HG02885 (cell line): ENCODE measurements at regions not wholly inside any gene's neighbourhood (a gene's known extent, or its start where the extent isn't known, plus 50 kb on each side); places are given as distances from the start of the nearest gene placed in this dataset.

Experiments used
- ATAC-seq: cut with Tn5 transposase; IDR thresholded peaks from one replicate; pipeline ENCODE4 v1.9.1; 2021; ENCODE audit warnings: mild to moderate bottlenecking; ENCODE audit not compliant: unreplicated experiment, poor library complexity

- no peak for ATAC-seq
These were observed 143.8 kb upstream of the ARID2 start for GRCh38 chr12:45585522-45586230.

GRCh38 chr12:45586486-45586885, 143.0 kb upstream of the ARID2 start:
- no peak for ATAC-seq

- no peak for ATAC-seq
These were observed 142.5 kb upstream of the ARID2 start for GRCh38 chr12:45587012-45587411.

GRCh38 chr12:45587877-45588533, 141.5 kb upstream of the ARID2 start:
- ATAC-seq, result no peak

- ATAC-seq, result no peak
These were observed 138.9 kb upstream of the ARID2 start for GRCh38 chr12:45590646-45591045.

- no peak for ATAC-seq
These were observed 137.9 kb upstream of the ARID2 start for GRCh38 chr12:45591635-45592034.

GRCh38 chr12:45596366-45596765, 133.1 kb upstream of the ARID2 start:
- ATAC-seq, result no peak

GRCh38 chr12:45598336-45598735, 131.2 kb upstream of the ARID2 start:
- ATAC-seq, result no peak

GRCh38 chr12:45598761-45599160, 130.7 kb upstream of the ARID2 start:
- no peak for ATAC-seq

- ATAC-seq, result no peak
These were observed 130.3 kb upstream of the ARID2 start for GRCh38 chr12:45599196-45599595.

- no peak for ATAC-seq
These were observed 128.1 kb upstream of the ARID2 start for GRCh38 chr12:45601390-45601789.

- no peak for ATAC-seq
These were observed 127.6 kb upstream of the ARID2 start for GRCh38 chr12:45601888-45602287.

- ATAC-seq, result no peak
These were observed 123.9 kb upstream of the ARID2 start for GRCh38 chr12:45605624-45606023.

- ATAC-seq, result no peak
These were observed 118.4 kb upstream of the ARID2 start for GRCh38 chr12:45611061-45611460.

- ATAC-seq, result no peak
These were observed 118.0 kb upstream of the ARID2 start for GRCh38 chr12:45611495-45611894.

- ATAC-seq, result no peak
These were observed 117.3 kb upstream of the ARID2 start for GRCh38 chr12:45612044-45612794.

- ATAC-seq, result no peak
These were observed 116.2 kb upstream of the ARID2 start for GRCh38 chr12:45613296-45613695.

- ATAC-seq, result no peak
These were observed 115.7 kb upstream of the ARID2 start for GRCh38 chr12:45613855-45614254.

- ATAC-seq, result no peak
These were observed 114.2 kb upstream of the ARID2 start for GRCh38 chr12:45615268-45615667.

GRCh38 chr12:45619736-45620135, 109.8 kb upstream of the ARID2 start:
- ATAC-seq, result no peak

- no peak for ATAC-seq
These were observed 107.8 kb upstream of the ARID2 start for GRCh38 chr12:45621703-45622102.
